ENCODE measurements at regions not wholly inside any gene's neighbourhood (a gene's known extent, or its start where the extent isn't known, plus 50 kb on each side); places are given as distances from the start of the nearest gene placed in this dataset.

DNA sequence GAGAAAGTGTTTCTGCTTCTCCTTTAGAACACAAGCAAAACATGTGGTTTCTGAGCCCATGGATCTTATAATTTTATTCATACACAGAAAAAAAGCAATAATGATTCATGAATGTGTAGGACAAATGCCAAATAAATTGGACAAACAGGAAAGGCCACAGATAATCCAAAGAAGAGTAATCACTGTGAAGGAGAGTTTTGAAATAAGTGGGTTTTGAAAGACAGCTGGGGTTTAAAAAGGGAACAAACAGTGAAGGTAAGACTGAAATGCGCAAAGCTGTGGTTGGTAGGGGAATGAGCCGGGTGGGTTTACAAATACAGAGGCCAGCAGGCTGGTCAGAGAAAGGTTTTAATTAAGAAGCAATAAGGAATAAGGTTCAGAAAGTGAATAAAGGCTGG, 50.0 kb upstream of the MBOAT2 start:
- H3K27ac Mint-ChIP-seq = no peak overlapping the region
- H3K27me3 Mint-ChIP-seq (ENCODE audit: low read depth) = peaks cover 15% of the 10 kb centered on the region
- peaks cover 10% of the 10 kb centered on the region for H3K4me1 Mint-ChIP-seq (ENCODE audit: low read depth)
- H3K4me3 Mint-ChIP-seq (ENCODE audit: low read depth) = no peak overlapping the region
- no peak for DNase-seq (ENCODE audit: low spot score)
- peaks cover 5% of the 10 kb centered on the region for H3K9me3 Mint-ChIP-seq
- intact Hi-C loops (cut with micrococcal nuclease) = no loop called here
- no peaks in the 10 kb centered on the region for H3K36me3 Mint-ChIP-seq (ENCODE audit: low read depth)

Data from activated T-helper 2 cell treated with anti-CD3 and anti-CD28 coated beads, Interferon-gamma antibody, Interleukin-2, Interleukin-4, amounts not matched to agents 10 μg/mL and 5 μg/mL and 100 μg/mL, durations not matched to agents 14 hours and 24 hours and 36 hours (primary cell).